ENCODE measurements at regions not wholly inside any gene's neighbourhood (a gene's known extent, or its start where the extent isn't known, plus 50 kb on each side); places are given as distances from the start of the nearest gene placed in this dataset.

DNA sequence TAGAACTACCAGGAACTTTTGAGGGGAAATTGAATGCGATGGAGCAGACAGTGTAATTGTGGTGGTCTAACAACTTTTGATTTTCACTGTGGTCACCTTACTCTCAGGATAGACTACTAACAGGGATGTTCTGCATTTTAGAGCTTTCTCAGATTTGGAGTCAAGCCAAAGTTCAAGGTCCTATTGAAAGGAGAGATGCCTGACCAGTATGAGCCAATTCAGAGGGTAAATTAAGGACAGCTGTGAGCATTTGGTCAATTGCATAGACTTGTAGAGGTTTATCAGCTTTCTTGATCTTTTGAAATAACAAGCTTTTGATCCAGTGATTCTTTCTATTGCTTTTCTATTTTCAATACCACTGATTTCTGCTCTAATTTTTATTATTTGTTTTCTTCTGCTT, 1095.7 kb upstream of the CNTNAP5 start:
- TF ChIP-seq POLR2A (conservative IDR thresholded peaks at IDR 0.05), result no peak
- no peak for TF ChIP-seq EP300 (IDR thresholded peaks at IDR 0.05; ENCODE audit: low read length)
- TF ChIP-seq ZNF785 (CRISPR knock-in tag; IDR thresholded peaks at IDR 0.05), result no peak
- no peak for TF ChIP-seq SETDB1 (IDR thresholded peaks at IDR 0.05; ENCODE audit: low read length)
- TF ChIP-seq, protein P1, sequence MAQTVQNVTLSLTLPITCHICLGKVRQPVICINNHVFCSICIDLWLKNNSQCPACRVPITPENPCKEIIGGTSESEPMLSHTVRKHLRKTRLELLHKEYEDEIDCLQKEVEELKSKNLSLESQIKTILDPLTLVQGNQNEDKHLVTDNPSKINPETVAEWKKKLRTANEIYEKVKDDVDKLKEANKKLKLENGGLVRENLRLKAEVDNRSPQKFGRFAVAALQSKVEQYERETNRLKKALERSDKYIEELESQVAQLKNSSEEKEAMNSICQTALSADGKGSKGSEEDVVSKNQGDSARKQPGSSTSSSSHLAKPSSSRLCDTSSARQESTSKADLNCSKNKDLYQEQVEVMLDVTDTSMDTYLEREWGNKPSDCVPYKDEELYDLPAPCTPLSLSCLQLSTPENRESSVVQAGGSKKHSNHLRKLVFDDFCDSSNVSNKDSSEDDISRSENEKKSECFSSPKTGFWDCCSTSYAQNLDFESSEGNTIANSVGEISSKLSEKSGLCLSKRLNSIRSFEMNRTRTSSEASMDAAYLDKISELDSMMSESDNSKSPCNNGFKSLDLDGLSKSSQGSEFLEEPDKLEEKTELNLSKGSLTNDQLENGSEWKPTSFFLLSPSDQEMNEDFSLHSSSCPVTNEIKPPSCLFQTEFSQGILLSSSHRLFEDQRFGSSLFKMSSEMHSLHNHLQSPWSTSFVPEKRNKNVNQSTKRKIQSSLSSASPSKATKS (CRISPR knock-in tag; IDR thresholded peaks at IDR 0.05), result no peak
- no peak for TF ChIP-seq GATAD2B (IDR thresholded peaks at IDR 0.05; ENCODE audit: borderline replicate concordance)
- TF ChIP-seq L3MBTL2 (IDR thresholded peaks at IDR 0.05), result no peak
